ENCODE measurements at regions not wholly inside any gene's neighbourhood (a gene's known extent, or its start where the extent isn't known, plus 50 kb on each side); places are given as distances from the start of the nearest gene placed in this dataset.

GRCh38 chr21:25054689-25055088 is 552.6 kb downstream of the MRPL39 start:
- TF ChIP-seq CTCF (IDR thresholded peaks at IDR 0.05) (no peak), EP300 (IDR thresholded peaks at IDR 0.05) (no peak)
